GM12873 (cell line): ENCODE measurements at regions not wholly inside any gene's neighbourhood (a gene's known extent, or its start where the extent isn't known, plus 50 kb on each side); places are given as distances from the start of the nearest gene placed in this dataset.

Experiments
- CTCF ChIP-seq: IDR thresholded peaks from 2 replicates; pipeline ENCODE4 v1.5.1; 2012; ENCODE audit warnings: low read depth, mild to moderate bottlenecking, moderate library complexity, low read length, control low read depth; ENCODE audit not compliant: insufficient read depth; ENCODE audit errors: missing control alignments

GRCh38 chr10:91096274-91096673, 124.2 kb upstream of the PCGF5 start:
- TF ChIP-seq CTCF, result no peak

- TF ChIP-seq CTCF, result no peak
These were observed 123.2 kb upstream of the PCGF5 start for GRCh38 chr10:91097313-91097712.

GRCh38 chr10:91103384-91104192, 116.9 kb upstream of the PCGF5 start:
- TF ChIP-seq CTCF, result no peak

- TF ChIP-seq CTCF, result no peak
These were observed 116.0 kb upstream of the PCGF5 start for GRCh38 chr10:91104193-91105041.

GRCh38 chr10:91105269-91105668, 115.2 kb upstream of the PCGF5 start:
- no peak for TF ChIP-seq CTCF

GRCh38 chr10:91108820-91109219, 111.6 kb upstream of the PCGF5 start:
- TF ChIP-seq CTCF, result no peak

- no peak for TF ChIP-seq CTCF
These were observed 109.4 kb upstream of the PCGF5 start for GRCh38 chr10:91111060-91111459.
